GM23338 (cell line): ENCODE measurements at regions not wholly inside any gene's neighbourhood (a gene's known extent, or its start where the extent isn't known, plus 50 kb on each side); places are given as distances from the start of the nearest gene placed in this dataset.

Source experiments
- ATAC-seq: fragments of 200-7000 bp; cut with Tn5 transposase; 3 replicates; pipeline ENCODE4 v1.9.1; 2020
- DNase-seq: peaks from one replicate; pipeline ENCODE4 v3.0.0-alpha.2; 2015; ENCODE audit warnings: low spot score
- H2AFZ ChIP-seq: fragments of 200-600 bp; sonication (generic); 2 replicates; pipeline ENCODE4 v1.8.0; 2016; ENCODE audit warnings: antibody characterized with exemption, mild to moderate bottlenecking, moderate library complexity
- H3F3A ChIP-seq: fragments of 200-600 bp; sonication (generic); replicated peaks from 2 replicates; pipeline ENCODE4 v1.8.0; 2017; ENCODE audit warnings: antibody characterized with exemption, mixed run types, low read depth
- H3K27ac ChIP-seq: fragments of 200-600 bp; sonication (generic); 2 replicates; pipeline ENCODE4 v1.6.1; 2016; ENCODE audit warnings: low read depth
- H3K27me3 ChIP-seq: fragments of 200-600 bp; sonication (generic); 2 replicates; pipeline ENCODE4 v1.8.0; 2016; ENCODE audit warnings: mild to moderate bottlenecking, mixed run types, moderate library complexity; ENCODE audit not compliant: insufficient read depth
- H3K36me3 ChIP-seq: fragments of 200-600 bp; sonication (generic); 2 replicates; pipeline ENCODE4 v1.8.0; 2016; ENCODE audit warnings: mild to moderate bottlenecking; ENCODE audit not compliant: insufficient read depth
- H3K4me1 ChIP-seq: fragments of 200-600 bp; sonication (generic); 2 replicates; pipeline ENCODE4 v1.8.0; 2016; ENCODE audit warnings: mild to moderate bottlenecking, moderate library complexity; ENCODE audit not compliant: insufficient read depth
- H3K4me2 ChIP-seq: fragments of 200-600 bp; sonication (generic); 2 replicates; pipeline ENCODE4 v1.7.1; 2017; ENCODE audit warnings: mixed run types
- H3K4me3 ChIP-seq: fragments of 200-600 bp; sonication (generic); 2 replicates; pipeline ENCODE4 v1.6.1; 2016; ENCODE audit warnings: mixed run types
- H3K79me2 ChIP-seq: fragments of 200-600 bp; sonication (generic); replicated peaks from 2 replicates; pipeline ENCODE4 v1.8.0; 2017; ENCODE audit warnings: mild to moderate bottlenecking; ENCODE audit not compliant: insufficient read depth
- H3K9me2 ChIP-seq: fragments of 200-600 bp; sonication (generic); 2 replicates; pipeline ENCODE4 v1.8.0; 2017; ENCODE audit not compliant: insufficient read depth
- H4K20me1 ChIP-seq: fragments of 200-600 bp; sonication (generic); replicated peaks from 2 replicates; pipeline ENCODE4 v1.8.0; 2017; ENCODE audit warnings: mild to moderate bottlenecking; ENCODE audit not compliant: insufficient read depth
- H3K27ac Mint-ChIP-seq: 2 replicates; pipeline ENCODE4 v1.8.0; 2020; ENCODE audit warnings: inconsistent platforms, mild to moderate bottlenecking, moderate library complexity, mixed read lengths
- H3K27me3 Mint-ChIP-seq: 3 replicates; pipeline ENCODE4 v1.8.0; 2022; ENCODE audit warnings: low read depth, mild to moderate bottlenecking, moderate library complexity, mixed read lengths, inconsistent platforms; ENCODE audit not compliant: insufficient read depth, poor library complexity
- H3K36me3 Mint-ChIP-seq: 3 replicates; pipeline ENCODE4 v1.8.0; 2021; ENCODE audit warnings: low read depth, mild to moderate bottlenecking, inconsistent platforms, moderate library complexity, mixed read lengths
- H3K4me1 Mint-ChIP-seq: 3 replicates; pipeline ENCODE4 v1.8.0; 2020; ENCODE audit warnings: mild to moderate bottlenecking, inconsistent platforms, mixed read lengths
- H3K4me3 Mint-ChIP-seq: 3 replicates; pipeline ENCODE4 v1.8.0; 2021; ENCODE audit warnings: moderate library complexity, mild to moderate bottlenecking, inconsistent platforms, mixed read lengths
- H3K9me3 Mint-ChIP-seq: 3 replicates; pipeline ENCODE4 v1.8.0; 2020; ENCODE audit warnings: moderate library complexity, mild to moderate bottlenecking, inconsistent platforms, mixed read lengths
- CREB1 ChIP-seq: fragments of 250-450 bp; sonication (Bioruptor Pico); IDR thresholded peaks from 2 replicates; pipeline ENCODE4 v1.5.0; 2020; ENCODE audit warnings: low read depth, mild to moderate bottlenecking, moderate library complexity
- EZH2 ChIP-seq: fragments of 200-600 bp; sonication (generic); IDR thresholded peaks from one replicate; pipeline ENCODE4 v1.8.0; 2017; ENCODE audit warnings: antibody characterized with exemption, mild to moderate bottlenecking, low read depth; ENCODE audit not compliant: unreplicated experiment
- JUNB ChIP-seq: IDR thresholded peaks from one replicate; pipeline ENCODE4 v1.6.1; 2016; ENCODE audit warnings: antibody characterized with exemption; ENCODE audit not compliant: unreplicated experiment
- POLR2AphosphoS5 ChIP-seq: IDR thresholded peaks from 2 replicates; pipeline ENCODE4 v1.6.1; 2016; ENCODE audit warnings: antibody characterized with exemption, low read depth
- STAT1 ChIP-seq: IDR thresholded peaks from one replicate; pipeline ENCODE4 v1.6.1; 2016; ENCODE audit warnings: antibody characterized with exemption; ENCODE audit not compliant: unreplicated experiment
- ZNF331 ChIP-seq: fragments of 250-450 bp; sonication (Bioruptor Pico); IDR thresholded peaks from 2 replicates; pipeline ENCODE4 v1.5.0; 2020; ENCODE audit warnings: low read depth, mild to moderate bottlenecking, moderate library complexity
- TF ChIP-seq, protein P1 (sequence below): IDR thresholded peaks from one replicate; pipeline ENCODE4 v1.6.1; 2018; ENCODE audit warnings: antibody characterized with exemption; ENCODE audit not compliant: unreplicated experiment
- TF ChIP-seq, protein P2 (sequence below): fragments of 250-450 bp; sonication (Bioruptor Pico); IDR thresholded peaks from 2 replicates; pipeline ENCODE4 v1.5.0; 2020; ENCODE audit warnings: mild to moderate bottlenecking, moderate library complexity
- TF ChIP-seq, protein P3 (sequence below): IDR thresholded peaks from 2 replicates; pipeline ENCODE4 v1.6.1; 2016; ENCODE audit warnings: antibody characterized with exemption

DNA sequence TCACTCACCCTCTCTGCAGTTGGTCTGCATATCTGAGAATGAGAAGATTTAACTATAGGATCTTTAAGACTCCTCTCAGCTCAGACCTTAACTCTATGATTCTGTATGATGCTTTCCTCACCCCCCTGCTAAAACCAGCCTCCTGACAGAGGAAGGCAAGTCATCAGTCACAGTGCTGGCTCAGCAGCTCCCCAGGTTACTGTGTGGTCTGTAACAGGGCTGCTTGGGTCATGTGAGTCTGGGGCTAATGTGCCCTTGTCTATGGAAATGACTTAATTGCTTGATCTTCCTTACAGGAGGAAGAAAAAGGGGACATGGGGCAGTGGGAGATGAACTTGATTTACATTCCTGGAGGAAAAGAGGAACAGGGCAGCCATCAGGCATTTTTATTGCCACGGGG lies 625.6 kb downstream of the PTPRU start (continued):
- TF ChIP-seq, protein P1, sequence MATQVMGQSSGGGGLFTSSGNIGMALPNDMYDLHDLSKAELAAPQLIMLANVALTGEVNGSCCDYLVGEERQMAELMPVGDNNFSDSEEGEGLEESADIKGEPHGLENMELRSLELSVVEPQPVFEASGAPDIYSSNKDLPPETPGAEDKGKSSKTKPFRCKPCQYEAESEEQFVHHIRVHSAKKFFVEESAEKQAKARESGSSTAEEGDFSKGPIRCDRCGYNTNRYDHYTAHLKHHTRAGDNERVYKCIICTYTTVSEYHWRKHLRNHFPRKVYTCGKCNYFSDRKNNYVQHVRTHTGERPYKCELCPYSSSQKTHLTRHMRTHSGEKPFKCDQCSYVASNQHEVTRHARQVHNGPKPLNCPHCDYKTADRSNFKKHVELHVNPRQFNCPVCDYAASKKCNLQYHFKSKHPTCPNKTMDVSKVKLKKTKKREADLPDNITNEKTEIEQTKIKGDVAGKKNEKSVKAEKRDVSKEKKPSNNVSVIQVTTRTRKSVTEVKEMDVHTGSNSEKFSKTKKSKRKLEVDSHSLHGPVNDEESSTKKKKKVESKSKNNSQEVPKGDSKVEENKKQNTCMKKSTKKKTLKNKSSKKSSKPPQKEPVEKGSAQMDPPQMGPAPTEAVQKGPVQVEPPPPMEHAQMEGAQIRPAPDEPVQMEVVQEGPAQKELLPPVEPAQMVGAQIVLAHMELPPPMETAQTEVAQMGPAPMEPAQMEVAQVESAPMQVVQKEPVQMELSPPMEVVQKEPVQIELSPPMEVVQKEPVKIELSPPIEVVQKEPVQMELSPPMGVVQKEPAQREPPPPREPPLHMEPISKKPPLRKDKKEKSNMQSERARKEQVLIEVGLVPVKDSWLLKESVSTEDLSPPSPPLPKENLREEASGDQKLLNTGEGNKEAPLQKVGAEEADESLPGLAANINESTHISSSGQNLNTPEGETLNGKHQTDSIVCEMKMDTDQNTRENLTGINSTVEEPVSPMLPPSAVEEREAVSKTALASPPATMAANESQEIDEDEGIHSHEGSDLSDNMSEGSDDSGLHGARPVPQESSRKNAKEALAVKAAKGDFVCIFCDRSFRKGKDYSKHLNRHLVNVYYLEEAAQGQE = no peak
- no peak for TF ChIP-seq ZNF331
- TF ChIP-seq JUNB = no peak

DNA sequence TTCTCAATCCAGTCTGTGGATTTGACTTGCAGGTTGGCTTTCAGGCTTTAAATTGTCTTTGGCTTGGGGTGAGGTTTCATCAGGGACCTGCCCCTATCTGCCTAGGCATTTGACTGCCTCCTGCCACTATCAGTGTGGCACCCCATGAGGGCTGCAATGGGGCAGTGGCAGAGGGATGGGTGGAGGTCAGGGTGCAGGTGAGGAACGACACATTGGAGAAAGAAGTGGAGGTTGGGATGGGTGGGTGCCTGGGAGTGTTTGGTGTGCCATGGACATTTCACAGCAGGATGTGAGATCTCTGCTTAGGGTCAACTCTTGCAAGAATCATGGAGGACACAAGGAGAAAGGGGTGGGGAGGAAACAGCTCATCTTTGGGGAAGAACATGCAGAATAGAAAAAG lies 625.1 kb downstream of the PTPRU start:
- Histone ChIP-seq H2AFZ (no peak overlapping the region), H4K20me1 (no peaks in the 10 kb centered on the region), H3K27ac (no peak overlapping the region), H3K4me3 (no peak overlapping the region), H3K9me2 (0 out of 2 replicates have a peak, but pooled peaks cover 3% of the 10 kb centered on the region), H3K4me1 (no peaks in the 10 kb centered on the region), H3K4me2 (no peak overlapping the region), H3F3A (no peaks in the 10 kb centered on the region), H3K36me3 (no peaks in the 10 kb centered on the region), H3K79me2 (no peaks in the 10 kb centered on the region), H3K27me3 (no peaks in the 10 kb centered on the region)
- ATAC-seq (no peak), DNase-seq (no peak)
- peaks cover 9% of the 10 kb centered on the region for H3K4me1 Mint-ChIP-seq
- H3K4me3 Mint-ChIP-seq = no peak overlapping the region
- H3K27me3 Mint-ChIP-seq = peaks cover 9% of the 10 kb centered on the region
- H3K9me3 Mint-ChIP-seq = peaks cover 40% of the 10 kb centered on the region
- H3K36me3 Mint-ChIP-seq = peaks cover 22% of the 10 kb centered on the region
- no peak overlapping the region for H3K27ac Mint-ChIP-seq
- TF ChIP-seq EZH2 (no peak), POLR2AphosphoS5 (no peak), STAT1 (no peak), CREB1 (CRISPR knock-in tag) (no peak), ZNF331 (no peak), JUNB (no peak)
- TF ChIP-seq, protein P2, sequence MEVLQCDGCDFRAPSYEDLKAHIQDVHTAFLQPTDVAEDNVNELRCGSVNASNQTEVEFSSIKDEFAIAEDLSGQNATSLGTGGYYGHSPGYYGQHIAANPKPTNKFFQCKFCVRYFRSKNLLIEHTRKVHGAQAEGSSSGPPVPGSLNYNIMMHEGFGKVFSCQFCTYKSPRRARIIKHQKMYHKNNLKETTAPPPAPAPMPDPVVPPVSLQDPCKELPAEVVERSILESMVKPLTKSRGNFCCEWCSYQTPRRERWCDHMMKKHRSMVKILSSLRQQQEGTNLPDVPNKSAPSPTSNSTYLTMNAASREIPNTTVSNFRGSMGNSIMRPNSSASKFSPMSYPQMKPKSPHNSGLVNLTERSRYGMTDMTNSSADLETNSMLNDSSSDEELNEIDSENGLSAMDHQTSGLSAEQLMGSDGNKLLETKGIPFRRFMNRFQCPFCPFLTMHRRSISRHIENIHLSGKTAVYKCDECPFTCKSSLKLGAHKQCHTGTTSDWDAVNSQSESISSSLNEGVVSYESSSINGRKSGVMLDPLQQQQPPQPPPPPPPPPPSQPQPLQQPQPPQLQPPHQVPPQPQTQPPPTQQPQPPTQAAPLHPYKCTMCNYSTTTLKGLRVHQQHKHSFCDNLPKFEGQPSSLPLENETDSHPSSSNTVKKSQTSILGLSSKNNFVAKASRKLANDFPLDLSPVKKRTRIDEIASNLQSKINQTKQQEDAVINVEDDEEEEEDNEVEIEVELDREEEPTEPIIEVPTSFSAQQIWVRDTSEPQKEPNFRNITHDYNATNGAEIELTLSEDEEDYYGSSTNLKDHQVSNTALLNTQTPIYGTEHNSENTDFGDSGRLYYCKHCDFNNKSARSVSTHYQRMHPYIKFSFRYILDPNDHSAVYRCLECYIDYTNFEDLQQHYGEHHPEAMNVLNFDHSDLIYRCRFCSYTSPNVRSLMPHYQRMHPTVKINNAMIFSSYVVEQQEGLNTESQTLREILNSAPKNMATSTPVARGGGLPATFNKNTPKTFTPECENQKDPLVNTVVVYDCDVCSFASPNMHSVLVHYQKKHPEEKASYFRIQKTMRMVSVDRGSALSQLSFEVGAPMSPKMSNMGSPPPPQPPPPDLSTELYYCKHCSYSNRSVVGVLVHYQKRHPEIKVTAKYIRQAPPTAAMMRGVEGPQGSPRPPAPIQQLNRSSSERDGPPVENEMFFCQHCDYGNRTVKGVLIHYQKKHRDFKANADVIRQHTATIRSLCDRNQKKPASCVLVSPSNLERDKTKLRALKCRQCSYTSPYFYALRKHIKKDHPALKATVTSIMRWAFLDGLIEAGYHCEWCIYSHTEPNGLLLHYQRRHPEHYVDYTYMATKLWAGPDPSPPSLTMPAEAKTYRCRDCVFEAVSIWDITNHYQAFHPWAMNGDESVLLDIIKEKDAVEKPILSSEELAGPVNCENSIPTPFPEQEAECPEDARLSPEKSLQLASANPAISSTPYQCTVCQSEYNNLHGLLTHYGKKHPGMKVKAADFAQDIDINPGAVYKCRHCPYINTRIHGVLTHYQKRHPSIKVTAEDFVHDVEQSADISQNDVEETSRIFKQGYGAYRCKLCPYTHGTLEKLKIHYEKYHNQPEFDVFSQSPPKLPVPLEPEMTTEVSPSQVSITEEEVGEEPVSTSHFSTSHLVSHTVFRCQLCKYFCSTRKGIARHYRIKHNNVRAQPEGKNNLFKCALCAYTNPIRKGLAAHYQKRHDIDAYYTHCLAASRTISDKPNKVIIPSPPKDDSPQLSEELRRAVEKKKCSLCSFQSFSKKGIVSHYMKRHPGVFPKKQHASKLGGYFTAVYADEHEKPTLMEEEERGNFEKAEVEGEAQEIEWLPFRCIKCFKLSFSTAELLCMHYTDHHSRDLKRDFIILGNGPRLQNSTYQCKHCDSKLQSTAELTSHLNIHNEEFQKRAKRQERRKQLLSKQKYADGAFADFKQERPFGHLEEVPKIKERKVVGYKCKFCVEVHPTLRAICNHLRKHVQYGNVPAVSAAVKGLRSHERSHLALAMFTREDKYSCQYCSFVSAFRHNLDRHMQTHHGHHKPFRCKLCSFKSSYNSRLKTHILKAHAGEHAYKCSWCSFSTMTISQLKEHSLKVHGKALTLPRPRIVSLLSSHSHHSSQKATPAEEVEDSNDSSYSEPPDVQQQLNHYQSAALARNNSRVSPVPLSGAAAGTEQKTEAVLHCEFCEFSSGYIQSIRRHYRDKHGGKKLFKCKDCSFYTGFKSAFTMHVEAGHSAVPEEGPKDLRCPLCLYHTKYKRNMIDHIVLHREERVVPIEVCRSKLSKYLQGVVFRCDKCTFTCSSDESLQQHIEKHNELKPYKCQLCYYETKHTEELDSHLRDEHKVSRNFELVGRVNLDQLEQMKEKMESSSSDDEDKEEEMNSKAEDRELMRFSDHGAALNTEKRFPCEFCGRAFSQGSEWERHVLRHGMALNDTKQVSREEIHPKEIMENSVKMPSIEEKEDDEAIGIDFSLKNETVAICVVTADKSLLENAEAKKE (CRISPR knock-in tag) = no peak
- TF ChIP-seq, protein P1 = no peak
- TF ChIP-seq, protein P3, sequence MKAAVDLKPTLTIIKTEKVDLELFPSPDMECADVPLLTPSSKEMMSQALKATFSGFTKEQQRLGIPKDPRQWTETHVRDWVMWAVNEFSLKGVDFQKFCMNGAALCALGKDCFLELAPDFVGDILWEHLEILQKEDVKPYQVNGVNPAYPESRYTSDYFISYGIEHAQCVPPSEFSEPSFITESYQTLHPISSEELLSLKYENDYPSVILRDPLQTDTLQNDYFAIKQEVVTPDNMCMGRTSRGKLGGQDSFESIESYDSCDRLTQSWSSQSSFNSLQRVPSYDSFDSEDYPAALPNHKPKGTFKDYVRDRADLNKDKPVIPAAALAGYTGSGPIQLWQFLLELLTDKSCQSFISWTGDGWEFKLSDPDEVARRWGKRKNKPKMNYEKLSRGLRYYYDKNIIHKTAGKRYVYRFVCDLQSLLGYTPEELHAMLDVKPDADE = no peak
